Memory B cell (primary cell): ENCODE measurements at regions not wholly inside any gene's neighbourhood (a gene's known extent, or its start where the extent isn't known, plus 50 kb on each side); places are given as distances from the start of the nearest gene placed in this dataset.
"Not testable (repeated sequence)": the region's sequence is repeated elsewhere in the genome, so short reads cannot be mapped to it uniquely, and the experiment has no call there.

Source experiments
- ATAC-seq: fragments of 150-1000 bp; cut with Tn5 transposase; 2 replicates; pipeline ENCODE4 v1.10.0; 2021; ENCODE audit warnings: low read depth, mild to moderate bottlenecking, moderate library complexity
- DNase-seq, 2 donors: peaks; one replicate each; pipeline ENCODE4 v3.0.0; 2022; ENCODE audit warnings: low spot score in 2 of 2
- H3K27ac Mint-ChIP-seq: one replicate; pipeline ENCODE4 v1.8.0; 2022; ENCODE audit warnings: mild to moderate bottlenecking, moderate library complexity, mixed read lengths
- H3K27me3 Mint-ChIP-seq: one replicate; pipeline ENCODE4 v1.8.0; 2022; ENCODE audit warnings: mixed read lengths
- H3K36me3 Mint-ChIP-seq: one replicate; pipeline ENCODE4 v1.8.0; 2022; ENCODE audit warnings: mild to moderate bottlenecking, mixed read lengths
- H3K4me1 Mint-ChIP-seq: one replicate; pipeline ENCODE4 v1.8.0; 2022; ENCODE audit warnings: mixed read lengths
- H3K4me3 Mint-ChIP-seq: one replicate; pipeline ENCODE4 v1.8.0; 2022; ENCODE audit warnings: mild to moderate bottlenecking, moderate library complexity, mixed read lengths
- H3K9me3 Mint-ChIP-seq: one replicate; pipeline ENCODE4 v1.8.0; 2022; ENCODE audit warnings: mixed read lengths

DNA sequence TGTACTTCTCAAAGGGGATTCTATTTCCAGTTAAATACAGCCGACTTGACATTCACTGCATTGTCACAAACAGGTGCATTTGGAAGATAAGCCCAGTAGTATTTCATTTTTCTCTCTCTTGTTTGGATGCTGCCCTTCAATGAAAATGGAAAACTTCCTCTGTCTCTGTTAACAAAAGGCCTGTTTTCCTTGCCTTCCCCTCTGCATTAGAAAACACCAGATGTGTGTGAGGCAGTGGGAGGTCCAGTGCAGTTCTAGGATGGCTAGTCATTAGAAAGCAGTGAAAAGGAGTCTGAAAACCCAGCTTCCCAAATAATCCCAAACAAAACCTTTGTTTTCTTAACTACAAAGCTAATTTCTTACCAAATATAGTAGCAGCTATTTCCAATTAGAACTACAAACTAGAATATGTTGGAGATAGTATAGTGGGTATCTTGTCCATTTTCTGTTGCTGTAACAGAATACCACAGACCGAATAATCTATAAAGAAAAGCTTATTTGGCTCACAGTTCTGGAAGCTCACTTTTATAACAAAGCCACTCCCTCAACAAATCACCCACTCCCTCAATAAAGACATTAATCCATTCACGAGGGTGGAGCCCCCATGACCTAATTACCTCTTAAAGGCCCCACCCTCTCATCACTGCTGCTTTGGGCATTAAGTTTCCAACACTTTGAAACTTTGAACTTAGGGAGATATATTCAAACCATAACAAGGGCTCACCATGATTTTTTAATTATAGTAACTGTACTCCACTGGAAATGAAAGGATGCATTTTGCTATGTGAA lies 452.1 kb upstream of the RPS6KA3 start:
- H3K4me3 Mint-ChIP-seq = no peak overlapping the region
- peaks cover 1% of the 10 kb centered on the region for H3K27me3 Mint-ChIP-seq
- no peaks in the 10 kb centered on the region for H3K4me1 Mint-ChIP-seq
- H3K36me3 Mint-ChIP-seq = no peaks in the 10 kb centered on the region
- no peaks in the 10 kb centered on the region for H3K9me3 Mint-ChIP-seq
- H3K27ac Mint-ChIP-seq = no peak overlapping the region
- ATAC-seq (no peak), DNase-seq (no peak)

DNA sequence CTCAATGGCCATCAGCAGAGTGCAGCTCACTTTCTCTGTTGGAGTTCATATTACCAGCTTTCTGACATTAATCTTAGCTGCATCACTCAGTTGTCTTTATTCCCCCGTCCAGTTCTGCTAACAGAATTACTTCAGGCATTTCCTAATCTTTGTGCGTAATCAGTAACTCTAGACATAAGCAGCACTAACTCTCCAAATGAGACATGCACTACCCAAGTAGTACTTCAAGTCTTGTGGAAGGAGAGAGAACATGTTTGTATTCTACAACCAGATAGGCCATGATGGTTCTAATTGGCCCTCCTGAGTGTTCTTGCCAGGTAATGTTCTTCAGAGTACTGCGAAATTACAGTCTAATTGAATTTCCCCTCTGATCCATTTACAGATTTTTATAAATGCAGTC lies 448.5 kb upstream of the RPS6KA3 start:
- Mint-ChIP-seq H3K27me3 (peaks cover 4% of the 10 kb centered on the region), H3K36me3 (no peaks in the 10 kb centered on the region), H3K9me3 (no peaks in the 10 kb centered on the region), H3K4me3 (no peak overlapping the region), H3K4me1 (no peaks in the 10 kb centered on the region), H3K27ac (no peak overlapping the region)
- no peak for DNase-seq
- ATAC-seq = no peak

DNA sequence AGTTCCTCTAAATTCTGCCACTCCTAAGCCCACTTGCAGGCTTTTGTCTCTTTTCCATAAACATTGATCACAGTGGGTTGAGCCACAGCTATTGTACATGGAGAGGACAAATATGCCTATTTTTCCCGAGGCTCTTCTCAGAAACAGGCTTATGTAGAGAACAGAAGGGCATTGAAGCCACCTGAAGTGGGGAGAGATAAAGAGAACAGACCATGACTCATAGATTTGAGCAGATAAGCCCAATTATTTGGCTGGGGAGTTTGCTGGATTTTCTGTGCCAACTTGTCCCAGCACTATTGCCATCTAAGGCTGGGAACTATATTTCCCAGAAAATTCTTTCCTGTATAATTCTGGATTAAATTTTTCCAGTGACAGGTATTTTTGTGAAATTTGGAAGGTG lies 446.1 kb upstream of the RPS6KA3 start:
- Mint-ChIP-seq H3K27me3 (peaks cover 4% of the 10 kb centered on the region), H3K4me1 (no peaks in the 10 kb centered on the region), H3K9me3 (no peaks in the 10 kb centered on the region), H3K4me3 (no peak overlapping the region), H3K36me3 (no peaks in the 10 kb centered on the region), H3K27ac (no peak overlapping the region)
- DNase-seq = no peak
- no peak for ATAC-seq

DNA sequence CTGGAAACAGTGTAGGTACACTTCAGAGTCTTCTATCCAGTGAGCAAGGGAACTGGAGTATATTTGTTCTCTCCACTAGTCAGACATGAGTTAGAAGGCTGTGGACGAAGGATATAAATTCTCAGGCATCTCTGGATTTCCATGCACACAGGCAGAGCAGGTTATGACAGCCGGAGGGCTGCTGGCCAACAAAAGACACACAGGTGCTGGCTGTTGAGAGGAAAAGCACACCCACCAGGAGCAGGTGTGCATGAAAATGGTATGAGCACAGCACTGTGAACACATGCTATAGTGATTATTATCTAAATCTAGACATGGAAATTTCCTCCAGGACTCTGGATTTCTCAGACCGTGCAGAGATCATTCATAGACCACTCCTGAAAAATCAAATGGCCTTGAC lies 444.7 kb upstream of the RPS6KA3 start:
- H3K27ac Mint-ChIP-seq = no peak overlapping the region
- ATAC-seq = no peak
- no peak for DNase-seq
- peaks cover 4% of the 10 kb centered on the region for H3K27me3 Mint-ChIP-seq
- no peaks in the 10 kb centered on the region for H3K36me3 Mint-ChIP-seq
- no peak overlapping the region for H3K4me3 Mint-ChIP-seq
- no peaks in the 10 kb centered on the region for H3K9me3 Mint-ChIP-seq
- H3K4me1 Mint-ChIP-seq = no peaks in the 10 kb centered on the region

DNA sequence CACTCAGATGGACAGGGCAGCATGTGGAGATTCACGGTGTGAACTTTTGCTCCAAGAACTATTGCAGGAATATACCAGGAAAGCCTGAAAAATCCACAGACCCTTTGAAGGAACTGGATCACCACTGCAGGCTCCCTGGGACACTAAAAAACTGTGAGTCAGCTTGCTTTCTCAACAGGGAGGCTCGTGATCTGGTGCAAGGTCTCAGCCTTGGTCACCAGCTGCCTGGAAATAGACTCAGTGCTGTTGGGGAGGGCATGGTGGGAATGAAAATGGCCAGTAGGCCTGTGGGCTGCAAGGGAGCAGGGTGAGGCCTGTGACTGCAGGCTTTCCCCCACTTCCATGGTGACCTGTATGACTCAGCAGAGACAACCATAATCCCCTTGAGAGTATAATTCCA lies 426.4 kb upstream of the RPS6KA3 start:
- no peak for ATAC-seq
- no peak for DNase-seq
- H3K9me3 Mint-ChIP-seq = no peaks in the 10 kb centered on the region
- peaks cover 2% of the 10 kb centered on the region for H3K27me3 Mint-ChIP-seq
- H3K4me3 Mint-ChIP-seq = no peak overlapping the region
- no peak overlapping the region for H3K27ac Mint-ChIP-seq
- H3K36me3 Mint-ChIP-seq = no peaks in the 10 kb centered on the region
- no peaks in the 10 kb centered on the region for H3K4me1 Mint-ChIP-seq

DNA sequence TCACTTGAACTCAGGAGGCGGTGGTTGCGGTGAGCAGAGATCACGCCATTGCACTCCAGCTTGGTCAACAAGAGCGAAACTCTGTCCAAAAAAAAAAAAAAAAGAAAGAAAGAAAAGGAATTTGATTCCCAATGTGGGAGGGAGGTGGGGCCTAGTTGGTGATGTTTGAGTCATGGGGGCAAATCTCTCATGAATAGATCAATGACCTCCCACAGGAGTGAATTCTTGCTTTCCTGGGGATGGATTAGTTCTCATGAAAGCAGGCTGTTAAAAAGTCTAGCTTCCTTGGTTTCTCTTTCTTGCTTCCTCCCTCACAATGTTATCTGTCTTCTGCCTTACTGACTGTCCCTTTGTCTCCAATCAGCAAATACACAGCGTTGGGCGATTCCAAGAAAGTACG lies 419.5 kb upstream of the RPS6KA3 start:
- Mint-ChIP-seq H3K36me3 (no peaks in the 10 kb centered on the region), H3K4me3 (no peak overlapping the region), H3K27ac (no peak overlapping the region), H3K27me3 (peaks cover 2% of the 10 kb centered on the region), H3K9me3 (no peaks in the 10 kb centered on the region), H3K4me1 (no peaks in the 10 kb centered on the region)
- ATAC-seq (no peak), DNase-seq (no peak)

DNA sequence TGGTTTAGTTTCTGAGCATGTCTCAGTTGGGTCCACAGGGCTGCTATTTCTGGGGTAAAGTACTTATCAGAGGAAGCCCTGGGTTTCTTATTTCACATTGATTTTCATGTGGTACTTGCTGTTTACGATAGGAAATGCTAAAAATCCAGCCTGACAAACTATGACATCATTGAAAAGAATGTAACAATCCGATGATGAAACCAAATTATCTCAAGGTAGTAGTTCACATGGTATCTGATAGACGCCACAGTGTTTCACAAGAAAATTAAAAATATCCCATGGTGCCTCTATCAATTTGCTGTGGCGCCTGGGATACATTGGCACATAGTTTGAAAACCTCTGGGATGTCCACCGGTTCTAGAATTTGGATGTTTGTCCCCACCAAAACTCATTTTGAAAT lies 418.9 kb upstream of the RPS6KA3 start:
- Mint-ChIP-seq H3K27me3 (peaks cover 2% of the 10 kb centered on the region), H3K36me3 (no peaks in the 10 kb centered on the region), H3K9me3 (no peaks in the 10 kb centered on the region), H3K4me1 (no peaks in the 10 kb centered on the region), H3K27ac (no peak overlapping the region), H3K4me3 (no peak overlapping the region)
- ATAC-seq (no peak), DNase-seq (no peak)

DNA sequence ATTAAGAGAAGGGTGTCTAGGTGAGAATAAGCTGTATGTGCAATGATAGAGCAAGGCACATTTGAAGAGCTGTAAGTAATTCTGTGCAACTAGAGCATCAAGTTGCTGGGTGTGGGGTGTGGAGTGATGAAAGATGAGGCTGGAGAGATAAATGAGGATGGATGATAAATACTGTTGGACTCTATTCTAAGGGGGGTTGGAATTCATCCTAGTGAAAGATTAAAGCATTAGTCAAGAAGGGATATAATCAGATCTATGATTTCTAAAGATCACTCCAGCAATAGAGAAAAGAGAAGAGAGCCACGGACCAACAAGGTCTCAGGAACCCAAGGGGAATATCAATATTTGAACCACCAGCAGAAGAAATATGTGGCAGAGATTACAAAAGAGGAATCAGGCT lies 415.0 kb upstream of the RPS6KA3 start:
- Mint-ChIP-seq H3K27me3 (peaks cover 2% of the 10 kb centered on the region), H3K9me3 (no peaks in the 10 kb centered on the region), H3K4me1 (no peaks in the 10 kb centered on the region), H3K4me3 (no peak overlapping the region), H3K27ac (no peak overlapping the region), H3K36me3 (no peaks in the 10 kb centered on the region)
- ATAC-seq = no peak
- DNase-seq = no peak

DNA sequence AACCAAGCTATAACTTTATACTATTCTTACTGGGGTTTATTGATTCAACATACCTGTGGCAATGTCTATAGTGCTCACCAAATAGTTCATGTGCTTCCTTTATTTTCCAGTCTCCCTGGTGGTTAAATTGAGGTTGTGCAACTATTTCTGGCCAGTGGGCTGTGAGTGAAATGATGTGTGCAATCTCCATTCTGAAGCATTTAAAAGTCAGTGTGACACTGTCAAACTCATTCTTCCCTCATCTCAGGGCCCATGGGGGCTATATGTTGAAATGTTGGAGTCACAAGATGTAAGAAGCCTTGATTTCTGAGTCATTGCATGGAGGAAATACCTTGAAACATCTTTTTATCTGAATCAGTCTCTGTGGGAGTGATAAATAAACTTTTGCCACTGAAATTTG lies 414.3 kb upstream of the RPS6KA3 start:
- H3K36me3 Mint-ChIP-seq = no peaks in the 10 kb centered on the region
- H3K27me3 Mint-ChIP-seq = peaks cover 2% of the 10 kb centered on the region
- ATAC-seq = no peak

DNA sequence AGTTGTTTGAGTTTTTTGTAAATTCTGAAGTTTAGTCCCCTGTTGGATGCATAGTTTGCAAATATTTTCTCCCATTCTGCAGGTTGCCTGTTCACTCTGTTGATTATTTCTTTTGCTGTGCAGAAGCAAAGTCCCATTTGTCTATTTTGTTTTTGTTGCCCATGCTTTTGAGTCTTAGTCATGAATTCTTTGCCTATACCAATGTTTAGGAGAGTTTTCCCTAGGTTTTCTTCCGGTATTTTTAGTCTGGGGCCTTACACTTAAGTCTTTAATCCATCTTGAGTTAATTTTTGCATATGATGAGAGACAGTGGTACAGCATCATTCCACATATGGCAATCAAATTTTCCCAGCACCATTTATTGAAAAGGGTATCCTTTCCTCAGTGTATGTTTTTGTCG lies 405.8 kb upstream of the RPS6KA3 start:
- Mint-ChIP-seq H3K27me3 (no peaks in the 10 kb centered on the region), H3K4me3 (no peak overlapping the region), H3K4me1 (no peaks in the 10 kb centered on the region)

More for the DNA sequence above, 414.3 kb upstream of the RPS6KA3 start:
- H3K27ac Mint-ChIP-seq = no peak overlapping the region
- H3K9me3 Mint-ChIP-seq = no peaks in the 10 kb centered on the region
- no peak overlapping the region for H3K4me3 Mint-ChIP-seq
- no peak for DNase-seq
- no peaks in the 10 kb centered on the region for H3K4me1 Mint-ChIP-seq

DNA sequence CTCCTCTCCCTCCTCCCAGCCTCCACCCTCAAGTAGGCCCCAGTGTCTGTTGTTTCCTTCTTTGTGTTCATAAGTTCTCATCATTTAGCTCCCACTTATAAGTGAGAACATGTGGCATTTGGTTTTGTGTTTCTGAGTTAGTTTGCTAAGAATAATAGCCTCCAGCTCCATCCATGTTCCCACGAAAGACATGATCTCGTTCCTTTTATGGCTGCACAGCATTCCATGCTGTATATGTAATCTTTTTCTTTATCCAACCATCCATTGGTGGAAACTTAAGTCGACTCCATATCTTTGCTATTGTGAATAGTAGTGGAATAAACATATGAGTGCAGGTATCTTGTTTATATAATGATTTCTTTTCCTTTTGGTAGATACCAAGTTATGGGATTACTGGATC lies 405.0 kb upstream of the RPS6KA3 start:
- H3K36me3 Mint-ChIP-seq, H3K4me1 Mint-ChIP-seq, H3K27ac Mint-ChIP-seq, H3K9me3 Mint-ChIP-seq, H3K4me3 Mint-ChIP-seq, DNase-seq, ATAC-seq, H3K27me3 Mint-ChIP-seq: not testable (repeated sequence)

More for the DNA sequence above, 405.8 kb upstream of the RPS6KA3 start:
- peaks cover 2% of the 10 kb centered on the region for H3K9me3 Mint-ChIP-seq
- ATAC-seq (no peak), DNase-seq (no peak)
- no peaks in the 10 kb centered on the region for H3K36me3 Mint-ChIP-seq
- H3K27ac Mint-ChIP-seq = no peak overlapping the region

DNA sequence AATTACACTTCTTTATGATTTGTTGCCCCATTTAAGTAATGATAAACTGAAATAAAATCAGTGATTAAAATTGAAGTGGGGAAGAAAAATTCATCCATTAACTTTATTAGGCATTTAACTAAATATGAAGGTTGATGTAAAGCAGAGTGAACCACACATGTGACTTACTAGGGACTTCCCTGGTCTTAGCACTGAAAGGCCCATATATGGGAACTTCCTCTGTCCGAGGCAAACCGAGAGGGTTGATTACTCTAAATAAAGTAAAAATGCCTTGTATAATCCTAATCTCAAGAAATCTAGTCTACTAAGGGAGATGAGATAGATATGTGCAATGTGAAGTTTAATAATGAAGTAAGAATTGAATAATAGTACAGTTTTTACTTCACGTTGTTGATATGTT lies 403.9 kb upstream of the RPS6KA3 start:
- no peak for DNase-seq
- no peak for ATAC-seq
- Mint-ChIP-seq H3K27me3 (no peaks in the 10 kb centered on the region), H3K4me3 (no peak overlapping the region), H3K9me3 (peaks cover 2% of the 10 kb centered on the region), H3K27ac (no peak overlapping the region), H3K36me3 (no peaks in the 10 kb centered on the region), H3K4me1 (no peaks in the 10 kb centered on the region)

DNA sequence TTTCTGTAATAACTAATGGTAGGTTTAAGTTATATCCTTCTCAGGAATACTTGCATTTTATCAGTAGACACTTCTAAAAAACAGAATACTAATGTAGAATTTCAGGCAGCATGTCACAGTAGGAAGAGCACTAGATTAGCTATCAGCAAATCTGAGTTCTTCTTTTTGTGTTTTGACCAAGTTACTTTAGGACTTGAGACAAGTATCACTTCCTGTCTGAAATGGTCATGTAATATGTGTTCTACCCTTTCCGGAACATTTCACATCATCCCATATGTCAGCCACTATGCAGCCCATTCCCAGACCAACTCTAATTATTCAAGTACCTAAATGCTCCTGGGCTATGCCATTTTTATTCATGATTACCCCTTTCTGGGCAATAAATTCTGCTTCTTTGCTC lies 401.8 kb upstream of the RPS6KA3 start:
- no peaks in the 10 kb centered on the region for H3K9me3 Mint-ChIP-seq
- no peaks in the 10 kb centered on the region for H3K27me3 Mint-ChIP-seq
- H3K36me3 Mint-ChIP-seq = no peaks in the 10 kb centered on the region
- DNase-seq (no peak), ATAC-seq (no peak)
- no peak overlapping the region for H3K27ac Mint-ChIP-seq
- H3K4me1 Mint-ChIP-seq = no peaks in the 10 kb centered on the region
- H3K4me3 Mint-ChIP-seq = no peak overlapping the region

DNA sequence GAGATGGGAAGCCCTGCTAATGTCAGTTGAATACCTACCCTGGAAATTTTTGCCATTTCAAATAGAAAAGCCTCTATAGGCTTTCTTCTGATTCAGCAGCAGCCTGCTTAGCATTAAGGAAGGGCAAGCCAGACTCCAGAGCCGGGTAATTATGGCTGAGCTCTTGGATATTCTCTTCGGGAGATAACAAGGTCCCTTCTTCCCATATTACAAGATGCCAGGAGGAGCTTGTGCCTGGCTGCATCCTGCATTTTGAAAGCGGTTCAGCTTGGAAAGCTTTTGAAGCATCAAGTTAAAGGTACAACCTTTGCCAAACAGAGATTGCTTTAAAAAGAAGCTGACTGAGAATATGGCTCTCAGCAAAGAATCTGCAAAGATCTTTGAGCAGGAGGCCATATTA lies 399.6 kb upstream of the RPS6KA3 start:
- DNase-seq (no peak), ATAC-seq (no peak)
- no peak overlapping the region for H3K27ac Mint-ChIP-seq
- H3K4me3 Mint-ChIP-seq = no peak overlapping the region
- H3K27me3 Mint-ChIP-seq = no peaks in the 10 kb centered on the region
- H3K36me3 Mint-ChIP-seq = no peaks in the 10 kb centered on the region
- no peaks in the 10 kb centered on the region for H3K9me3 Mint-ChIP-seq
- no peaks in the 10 kb centered on the region for H3K4me1 Mint-ChIP-seq

DNA sequence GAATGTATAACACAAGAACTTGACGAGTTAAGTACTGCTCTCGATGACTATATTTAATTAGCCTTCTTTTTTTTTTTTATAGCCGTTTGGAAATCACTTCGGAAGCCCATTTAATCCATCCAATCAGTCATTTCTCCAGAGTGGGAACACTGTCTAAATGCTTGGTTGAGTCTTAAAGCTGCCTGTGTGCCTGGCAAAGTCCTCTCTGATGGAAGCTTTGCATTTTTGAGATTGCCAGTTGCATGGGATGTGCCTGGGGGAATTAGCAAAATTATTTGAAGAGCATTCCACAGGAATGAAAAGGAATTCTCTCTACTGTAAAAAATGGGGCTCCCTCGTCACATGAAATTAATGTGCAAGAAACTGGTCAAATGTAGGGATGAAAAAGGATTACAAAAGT lies 398.8 kb upstream of the RPS6KA3 start:
- Mint-ChIP-seq H3K27me3 (no peaks in the 10 kb centered on the region), H3K4me1 (no peaks in the 10 kb centered on the region), H3K27ac (no peak overlapping the region), H3K9me3 (no peaks in the 10 kb centered on the region), H3K36me3 (no peaks in the 10 kb centered on the region), H3K4me3 (no peak overlapping the region)
- DNase-seq = no peak
- no peak for ATAC-seq
